B cell (primary cell): ENCODE measurements at regions not wholly inside any gene's neighbourhood (a gene's known extent, or its start where the extent isn't known, plus 50 kb on each side); places are given as distances from the start of the nearest gene placed in this dataset.

Experiments
- ATAC-seq: fragments of 200-7000 bp; cut with Tn5 transposase; one replicate; pipeline ENCODE4 v1.10.0; 2021; ENCODE audit warnings: low read depth, mild to moderate bottlenecking, moderate number of reproducible peaks, moderate library complexity
- CTCF ChIA-PET: fragments of 350-600 bp; sonication (Branson Sonifier 250); formaldehyde crosslinking; loops from one replicate; lab custom pipeline; 2021; ENCODE audit warnings: antibody characterized with exemption, inconsistent platforms; lab: Charles Lee
- POLR2A ChIA-PET: fragments of 350-600 bp; sonication (Branson Sonifier 250); formaldehyde crosslinking; loops from one replicate; lab custom pipeline; 2021; ENCODE audit warnings: antibody characterized with exemption; lab: Charles Lee
- DNase-seq: peaks from one replicate; pipeline ENCODE4 v3.0.0; 2013
- H2AFZ ChIP-seq: 2 replicates; pipeline ENCODE4 v1.6.1; 2012; ENCODE audit warnings: mild to moderate bottlenecking, low read depth, low read length; ENCODE audit not compliant: insufficient read depth, poor library complexity, severe bottlenecking
- H3K27ac ChIP-seq, 2 donors: 1 replicate in 1 of 2; 2 replicates in 1 of 2; pipeline ENCODE4 v1.5.1; 2012 to 2013; ENCODE audit warnings: low read length in 2 of 2, mild to moderate bottlenecking in 2 of 2, moderate library complexity in 1 of 2
- H3K27me3 ChIP-seq, 4 experiments: fragments of 200-600 bp in 1 of 4; sonication (generic) in 1 of 4; replicated peaks in 1 of 4; 1 replicate in 2 of 4; 2 replicates in 2 of 4; pipeline versions ENCODE4 v1.6.1 to v1.7.0; 2013 to 2016; ENCODE audit warnings: low read length in 3 of 4, mild to moderate bottlenecking in 2 of 4, mixed read lengths in 1 of 4, moderate library complexity in 1 of 4; ENCODE audit not compliant: insufficient read depth in 4 of 4, control insufficient read depth in 3 of 4; ENCODE audit errors: control extremely low read depth in 1 of 4
- H3K36me3 ChIP-seq, 2 experiments: replicated peaks in 1 of 2; 1 replicate in 1 of 2; 2 replicates in 1 of 2; pipeline versions ENCODE4 v1.6.1 to v1.7.1; 2013; ENCODE audit warnings: low read length in 1 of 2; ENCODE audit not compliant: insufficient read depth in 2 of 2, control insufficient read depth in 1 of 2; ENCODE audit errors: control extremely low read depth in 1 of 2, extremely low read depth in 1 of 2
- H3K4me1 ChIP-seq, 2 donors: fragments of 200-600 bp in 1 of 2; sonication (generic) in 1 of 2; 1 replicate in 1 of 2; 2 replicates in 1 of 2; pipeline versions ENCODE4 v1.5.1 to v1.6.1; 2013 to 2017; ENCODE audit warnings: low read length in 2 of 2; ENCODE audit not compliant: control insufficient read depth in 2 of 2, insufficient read depth in 2 of 2
- H3K4me2 ChIP-seq: replicated peaks from 2 replicates; pipeline ENCODE3; 2012; ENCODE audit warnings: mild to moderate bottlenecking, low read depth, low read length; ENCODE audit not compliant: poor library complexity, severe bottlenecking
- H3K4me3 ChIP-seq, 5 experiments: fragments of 200-600 bp in 1 of 5; sonication (generic) in 1 of 5; 1 replicate in 3 of 5; 2 replicates in 2 of 5; pipeline versions ENCODE4 v1.5.1 to v1.7.0; 2011 to 2016; ENCODE audit warnings: low read length in 4 of 5, mild to moderate bottlenecking in 4 of 5, low read depth in 2 of 5, control low read depth in 1 of 5, moderate library complexity in 1 of 5; ENCODE audit not compliant: insufficient read depth in 1 of 5; ENCODE audit errors: control extremely low read depth in 1 of 5, extremely low read depth in 1 of 5
- H3K79me2 ChIP-seq: fragments of 200-600 bp; sonication (generic); one replicate; pipeline ENCODE4 v1.6.0; 2016; ENCODE audit warnings: low read length; ENCODE audit not compliant: control insufficient read depth, insufficient read depth
- H3K9ac ChIP-seq: fragments of 200-600 bp; sonication (generic); 2 replicates; pipeline ENCODE4 v1.6.1; 2017; ENCODE audit warnings: mild to moderate bottlenecking, low read length, moderate library complexity
- H3K9me3 ChIP-seq, 3 donors: one replicate each; pipeline versions ENCODE4 v1.6.1 to v1.7.1; 2013; ENCODE audit warnings: low read length in 2 of 3; ENCODE audit not compliant: control insufficient read depth in 2 of 3, insufficient read depth in 1 of 3; ENCODE audit errors: control extremely low read depth in 1 of 3
- H4K20me1 ChIP-seq: 2 replicates; pipeline ENCODE4 v1.6.0; 2012; ENCODE audit warnings: mild to moderate bottlenecking, low read length; ENCODE audit not compliant: insufficient read depth, control insufficient read depth, poor library complexity, severe bottlenecking
- H3K27ac Mint-ChIP-seq: one replicate; pipeline ENCODE4 v1.8.0; 2021; ENCODE audit warnings: mixed read lengths
- H3K27me3 Mint-ChIP-seq: one replicate; pipeline ENCODE4 v1.8.0; 2021; ENCODE audit warnings: mixed read lengths
- H3K4me1 Mint-ChIP-seq: one replicate; pipeline ENCODE4 v1.8.0; 2021; ENCODE audit warnings: mixed read lengths
- H3K4me3 Mint-ChIP-seq: one replicate; pipeline ENCODE4 v1.8.0; 2021; ENCODE audit warnings: mixed read lengths
- H3K9me3 Mint-ChIP-seq: one replicate; pipeline ENCODE4 v1.8.0; 2022; ENCODE audit warnings: mixed read lengths; ENCODE audit not compliant: insufficient read depth
- EZH2 ChIP-seq: IDR thresholded peaks from 2 replicates; pipeline ENCODE4 v1.6.1; 2012; ENCODE audit warnings: borderline replicate concordance, low read depth, mild to moderate bottlenecking, moderate library complexity, low read length; ENCODE audit not compliant: insufficient read depth, poor library complexity, severe bottlenecking
- WGBS: methylation state at CpG from one replicate; pipeline ENCODE4 v1.1.5; 2013; ENCODE audit warnings: missing lambda C conversion rate; ENCODE audit not compliant: insufficient coverage; 5-methylcytosine and 5-hydroxymethylcytosine counted together
- intact Hi-C: fragments of 100-400 bp; cut with micrococcal nuclease; formaldehyde crosslinking; loops from one replicate; pipeline ENCODE4 v1.10.0; 2022
- TF ChIP-seq, protein P1 (sequence below): fragments of 200-600 bp; IDR thresholded peaks from one replicate; pipeline ENCODE4 v1.8.0; 2022; ENCODE audit warnings: antibody characterized with exemption, mild to moderate bottlenecking

DNA sequence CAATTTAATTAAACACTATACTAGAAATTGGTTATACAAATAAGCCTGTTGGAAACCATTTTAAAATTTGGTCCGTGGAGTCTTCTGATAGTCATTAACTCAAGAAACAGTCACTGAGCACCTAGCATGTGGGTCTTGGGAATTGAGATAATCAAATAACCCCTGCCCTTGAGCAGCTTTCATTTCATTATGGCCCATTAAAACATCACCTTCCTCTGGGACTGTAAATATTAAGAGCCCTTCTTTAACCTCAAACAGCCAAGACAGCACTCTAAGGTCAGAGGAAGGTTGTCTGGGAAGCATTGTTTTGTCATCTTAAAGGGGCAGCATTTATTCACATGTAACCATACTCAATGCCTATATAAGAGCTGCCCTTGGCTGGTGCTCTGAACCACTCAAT lies 610.3 kb upstream of the USP24 start:
- Mint-ChIP-seq H3K4me1 (no peaks in the 10 kb centered on the region), H3K27me3 (peaks cover 6% of the 10 kb centered on the region), H3K9me3 (no peaks in the 10 kb centered on the region), H3K27ac (no peak overlapping the region), H3K4me3 (no peak overlapping the region)
- no peak overlapping the region for H2AFZ ChIP-seq
- no peak for DNase-seq
- ATAC-seq = no peak
- no peaks in the 10 kb centered on the region for H3K9me3 ChIP-seq
- no peak overlapping the region for H3K9ac ChIP-seq
- no peaks in the 10 kb centered on the region for H3K36me3 ChIP-seq
- TF ChIP-seq, protein P1, sequence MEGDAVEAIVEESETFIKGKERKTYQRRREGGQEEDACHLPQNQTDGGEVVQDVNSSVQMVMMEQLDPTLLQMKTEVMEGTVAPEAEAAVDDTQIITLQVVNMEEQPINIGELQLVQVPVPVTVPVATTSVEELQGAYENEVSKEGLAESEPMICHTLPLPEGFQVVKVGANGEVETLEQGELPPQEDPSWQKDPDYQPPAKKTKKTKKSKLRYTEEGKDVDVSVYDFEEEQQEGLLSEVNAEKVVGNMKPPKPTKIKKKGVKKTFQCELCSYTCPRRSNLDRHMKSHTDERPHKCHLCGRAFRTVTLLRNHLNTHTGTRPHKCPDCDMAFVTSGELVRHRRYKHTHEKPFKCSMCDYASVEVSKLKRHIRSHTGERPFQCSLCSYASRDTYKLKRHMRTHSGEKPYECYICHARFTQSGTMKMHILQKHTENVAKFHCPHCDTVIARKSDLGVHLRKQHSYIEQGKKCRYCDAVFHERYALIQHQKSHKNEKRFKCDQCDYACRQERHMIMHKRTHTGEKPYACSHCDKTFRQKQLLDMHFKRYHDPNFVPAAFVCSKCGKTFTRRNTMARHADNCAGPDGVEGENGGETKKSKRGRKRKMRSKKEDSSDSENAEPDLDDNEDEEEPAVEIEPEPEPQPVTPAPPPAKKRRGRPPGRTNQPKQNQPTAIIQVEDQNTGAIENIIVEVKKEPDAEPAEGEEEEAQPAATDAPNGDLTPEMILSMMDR = no peak
- TF ChIP-seq EZH2 = no peak
- H3K4me2 ChIP-seq = no peak overlapping the region
- no peak overlapping the region for H3K27ac ChIP-seq
- ChIA-PET POLR2A (no interaction called here), CTCF (no interaction called here)
- intact Hi-C loops = no loop called here
- H3K27me3 ChIP-seq = peaks cover 0 to 3% (median 1%) of the 10 kb centered on the region in 4 experiments
- no peaks in the 10 kb centered on the region for H3K4me1 ChIP-seq
- H4K20me1 ChIP-seq = no peaks in the 10 kb centered on the region
- no CpG with 5 or more reads among the region's 1 CpG for WGBS
- H3K79me2 ChIP-seq = no peaks in the 10 kb centered on the region
- no peak overlapping the region for H3K4me3 ChIP-seq

DNA sequence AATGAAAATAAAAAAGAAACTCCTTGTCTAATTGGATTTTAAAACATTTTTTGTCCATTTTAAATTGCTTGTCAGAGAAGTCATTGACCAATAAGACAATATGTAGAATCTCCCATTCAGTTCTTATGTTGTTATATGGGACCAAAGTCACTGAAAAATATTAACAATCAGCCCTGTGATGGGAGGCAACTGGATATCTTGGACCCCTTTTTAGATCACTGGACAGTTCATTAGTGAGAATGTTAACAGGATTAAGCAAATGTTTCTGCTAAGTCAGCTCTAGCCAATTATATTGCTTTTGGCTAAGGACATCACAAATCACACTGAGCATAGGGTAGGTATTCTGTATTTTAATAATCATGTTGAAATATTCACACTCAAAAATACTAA lies 609.1 kb upstream of the USP24 start:
- Histone ChIP-seq H2AFZ (no peak overlapping the region), H3K9ac (no peak overlapping the region), H3K27ac (no peak overlapping the region), H3K27me3 (peaks cover 0 to 3% (median 1%) of the 10 kb centered on the region in 4 experiments), H3K4me1 (no peaks in the 10 kb centered on the region), H3K36me3 (no peaks in the 10 kb centered on the region), H4K20me1 (no peaks in the 10 kb centered on the region), H3K4me2 (no peak overlapping the region), H3K4me3 (no peak overlapping the region), H3K79me2 (no peaks in the 10 kb centered on the region), H3K9me3 (no peaks in the 10 kb centered on the region)
- DNase-seq = no peak
- Mint-ChIP-seq H3K9me3 (no peaks in the 10 kb centered on the region), H3K27ac (no peak overlapping the region), H3K4me1 (no peaks in the 10 kb centered on the region), H3K27me3 (peaks cover 6% of the 10 kb centered on the region), H3K4me3 (no peak overlapping the region)
- TF ChIP-seq EZH2 = no peak
- TF ChIP-seq, protein P1 = no peak
- POLR2A ChIA-PET = no interaction called here
- CTCF ChIA-PET = no interaction called here
- ATAC-seq = no peak
- intact Hi-C loops = no loop called here
